22Rv1 (cell line): ENCODE measurements at regions not wholly inside any gene's neighbourhood (a gene's known extent, or its start where the extent isn't known, plus 50 kb on each side); places are given as distances from the start of the nearest gene placed in this dataset.

Experiments
- ZFX ChIP-seq: fragments of 450-650 bp; IDR thresholded peaks from 2 replicates; pipeline ENCODE4 v1.6.1; 2017; ENCODE audit warnings: antibody characterized with exemption, borderline replicate concordance
- TF ChIP-seq, protein P1 (sequence below): fragments of 450-650 bp; IDR thresholded peaks from 2 replicates; pipeline ENCODE4 v1.5.1; 2017; ENCODE audit warnings: mild to moderate bottlenecking

DNA sequence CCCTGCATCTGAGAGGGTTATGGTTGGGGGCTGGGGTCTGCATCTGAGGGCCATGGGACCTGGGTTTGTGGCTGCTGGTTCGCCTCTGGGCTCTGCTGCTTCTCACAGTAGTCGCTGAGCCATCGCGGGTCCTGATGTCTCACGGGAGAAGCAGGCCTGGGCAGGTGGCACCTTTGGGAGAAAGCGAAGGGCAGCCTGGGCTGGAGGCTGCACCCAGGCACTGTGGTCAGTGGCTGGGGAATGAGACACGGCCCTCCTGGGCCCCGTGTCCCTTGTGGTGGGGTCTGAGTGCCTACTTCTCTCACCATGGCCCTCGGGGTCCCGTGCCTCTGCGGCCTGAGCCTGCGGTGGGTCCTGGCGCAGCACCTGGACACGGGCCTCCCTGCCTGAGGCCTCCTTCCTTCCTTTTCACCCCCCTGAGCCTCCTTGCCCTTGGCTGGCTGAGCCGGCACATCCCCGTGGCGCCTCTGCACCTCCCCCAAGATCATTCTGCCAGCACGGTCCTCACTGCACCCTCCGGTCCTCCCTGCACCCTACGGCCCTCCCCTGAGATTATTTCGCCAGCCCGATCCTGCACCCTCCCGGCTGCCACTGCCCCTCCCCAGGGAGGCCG, 206.0 kb downstream of the ERMARD start:
- TF ChIP-seq, protein P1, sequence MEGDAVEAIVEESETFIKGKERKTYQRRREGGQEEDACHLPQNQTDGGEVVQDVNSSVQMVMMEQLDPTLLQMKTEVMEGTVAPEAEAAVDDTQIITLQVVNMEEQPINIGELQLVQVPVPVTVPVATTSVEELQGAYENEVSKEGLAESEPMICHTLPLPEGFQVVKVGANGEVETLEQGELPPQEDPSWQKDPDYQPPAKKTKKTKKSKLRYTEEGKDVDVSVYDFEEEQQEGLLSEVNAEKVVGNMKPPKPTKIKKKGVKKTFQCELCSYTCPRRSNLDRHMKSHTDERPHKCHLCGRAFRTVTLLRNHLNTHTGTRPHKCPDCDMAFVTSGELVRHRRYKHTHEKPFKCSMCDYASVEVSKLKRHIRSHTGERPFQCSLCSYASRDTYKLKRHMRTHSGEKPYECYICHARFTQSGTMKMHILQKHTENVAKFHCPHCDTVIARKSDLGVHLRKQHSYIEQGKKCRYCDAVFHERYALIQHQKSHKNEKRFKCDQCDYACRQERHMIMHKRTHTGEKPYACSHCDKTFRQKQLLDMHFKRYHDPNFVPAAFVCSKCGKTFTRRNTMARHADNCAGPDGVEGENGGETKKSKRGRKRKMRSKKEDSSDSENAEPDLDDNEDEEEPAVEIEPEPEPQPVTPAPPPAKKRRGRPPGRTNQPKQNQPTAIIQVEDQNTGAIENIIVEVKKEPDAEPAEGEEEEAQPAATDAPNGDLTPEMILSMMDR, result no peak
- no peak for TF ChIP-seq ZFX
